HCT116 (cell line): ENCODE measurements at regions not wholly inside any gene's neighbourhood (a gene's known extent, or its start where the extent isn't known, plus 50 kb on each side); places are given as distances from the start of the nearest gene placed in this dataset.

ENCODE experiments used
- ATAC-seq: fragments of 200-7000 bp; cut with Tn5 transposase; 2 replicates; pipeline ENCODE4 v1.9.1; 2020; ENCODE audit warnings: mild to moderate bottlenecking, moderate library complexity
- BruUV-seq: library from RNA; stranded (reverse); fragments of 400-500 nt; replicated peaks from 2 replicates; lab custom pipeline; 2021; lab: Mats Ljungman, UMichigan
- CTCF ChIA-PET: fragments of 300-600 bp; sonication (Branson Sonifier 250); formaldehyde crosslinking; loops from one replicate; lab custom pipeline; 2021; ENCODE audit warnings: antibody characterized with exemption; lab: Charles Lee
- POLR2A ChIA-PET: fragments of 300-600, 350-600 bp; sonication (Branson Sonifier 250); formaldehyde crosslinking; loops from one replicate; lab custom pipeline; 2021; ENCODE audit warnings: antibody characterized with exemption; lab: Charles Lee
- RAD21 ChIA-PET, 2 experiments: fragments of 300-600 bp; sonication (Branson Sonifier 250); formaldehyde crosslinking; loops; one replicate each; lab custom pipeline; 2023; ENCODE audit warnings: low total read pairs in 2 of 2; ENCODE audit not compliant: uncharacterized antibody in 2 of 2, unreplicated experiment in 2 of 2, low non-redundant PET in 1 of 2; lab: Charles Lee
- DNase-seq: peaks from one replicate; pipeline ENCODE4 v3.0.0-alpha.2; 2010; ENCODE audit warnings: low read depth, low spot score
- H2AFZ ChIP-seq: fragments of 200-600 bp; shearing (Covaris generic), sonication (generic); 2 replicates; pipeline ENCODE4 v1.6.1; 2017; ENCODE audit warnings: low read depth, mixed run types, mixed read lengths, antibody characterized with exemption, low read length; ENCODE audit not compliant: poor library complexity, severe bottlenecking
- H3K27ac ChIP-seq: 2 replicates; pipeline ENCODE4 v1.5.1; 2012; ENCODE audit warnings: low read depth, low read length
- H3K27me3 ChIP-seq: fragments of 200-600 bp; sonication (generic); 2 replicates; pipeline ENCODE4 v1.6.1; 2016; ENCODE audit warnings: mixed run types, low read length, mixed read lengths; ENCODE audit not compliant: insufficient read depth
- H3K36me3 ChIP-seq, 2 experiments: fragments of 200-500 bp in 1 of 2; fragments of 200-600 bp in 1 of 2; sonication (Bioruptor generic) in 1 of 2; sonication (generic) in 1 of 2; 2 replicates each; pipeline versions ENCODE4 v1.5.1 to v1.6.1; 2014 to 2016; ENCODE audit warnings: low read length in 2 of 2, inconsistent platforms in 1 of 2, mixed read lengths in 1 of 2, mixed run types in 1 of 2; ENCODE audit not compliant: insufficient read depth in 2 of 2, control insufficient read depth in 1 of 2
- H3K4me1 ChIP-seq, 2 experiments: fragments of 200-600 bp in 1 of 2; sonication (generic) in 1 of 2; 2 replicates each; pipeline versions ENCODE4 v1.5.1 to v1.6.1; 2012 to 2017; ENCODE audit warnings: low read length in 2 of 2, inconsistent platforms in 1 of 2, mild to moderate bottlenecking in 1 of 2, mixed read lengths in 1 of 2, mixed run types in 1 of 2, moderate library complexity in 1 of 2; ENCODE audit not compliant: insufficient read depth in 2 of 2, control insufficient read depth in 1 of 2
- H3K4me2 ChIP-seq: fragments of 200-600 bp; sonication (generic); 2 replicates; pipeline ENCODE4 v1.6.1; 2017; ENCODE audit warnings: mixed run types, low read length, mixed read lengths
- H3K4me3 ChIP-seq, 2 experiments: fragments of 200-600 bp in 1 of 2; sonication (generic) in 1 of 2; replicated peaks in 1 of 2; 2 replicates each; pipeline ENCODE4 v1.5.1; 2011 to 2016; ENCODE audit warnings: low read length in 2 of 2, control low read depth in 1 of 2, low read depth in 1 of 2, mild to moderate bottlenecking in 1 of 2, mixed read lengths in 1 of 2, mixed run types in 1 of 2
- H3K79me2 ChIP-seq: fragments of 200-600 bp; sonication (generic); 2 replicates; pipeline ENCODE4 v1.6.1; 2017; ENCODE audit warnings: mild to moderate bottlenecking, mixed run types, low read length, moderate library complexity, mixed read lengths; ENCODE audit not compliant: insufficient read depth
- H3K9ac ChIP-seq: fragments of 200-600 bp; sonication (generic); 2 replicates; pipeline ENCODE4 v1.6.1; 2016; ENCODE audit warnings: low read length, mixed read lengths
- H3K9me2 ChIP-seq: fragments of 200-600 bp; sonication (generic), shearing (Covaris generic); 2 replicates; pipeline ENCODE4 v1.6.1; 2017; ENCODE audit warnings: mixed run types, mild to moderate bottlenecking, moderate library complexity; ENCODE audit not compliant: insufficient read depth
- H3K9me3 ChIP-seq, 2 experiments: fragments of 200-500 bp in 1 of 2; fragments of 200-600 bp in 1 of 2; sonication (Bioruptor generic) in 1 of 2; sonication (generic) in 1 of 2; 2 replicates each; pipeline ENCODE4 v1.6.1; 2014 to 2017; ENCODE audit warnings: low read length in 2 of 2, mixed read lengths in 2 of 2, inconsistent platforms in 1 of 2, low read depth in 1 of 2, mild to moderate bottlenecking in 1 of 2, mixed run types in 1 of 2, moderate library complexity in 1 of 2; ENCODE audit not compliant: control insufficient read depth in 1 of 2, insufficient read depth in 1 of 2
- H4K20me1 ChIP-seq: fragments of 200-600 bp; sonication (generic), shearing (Covaris generic); 2 replicates; pipeline ENCODE4 v1.6.1; 2017; ENCODE audit warnings: mixed run types, mild to moderate bottlenecking, moderate library complexity; ENCODE audit not compliant: insufficient read depth
- CEBPB ChIP-seq: IDR thresholded peaks from 2 replicates; pipeline ENCODE4 v1.6.1; 2012; ENCODE audit warnings: low read depth
- EGR1 ChIP-seq: IDR thresholded peaks from 2 replicates; pipeline ENCODE4 v1.6.1; 2012; ENCODE audit warnings: low read depth
- ELF1 ChIP-seq: IDR thresholded peaks from 2 replicates; pipeline ENCODE4 v1.6.1; 2012; ENCODE audit warnings: low read depth, borderline replicate concordance
- EZH2 ChIP-seq: fragments of 200-600 bp; sonication (generic); IDR thresholded peaks from 2 replicates; pipeline ENCODE4 v1.6.1; 2017; ENCODE audit warnings: antibody characterized with exemption, mixed run types
- EZH2phosphoT487 ChIP-seq: fragments of 200-600 bp; IDR thresholded peaks from 2 replicates; pipeline ENCODE4 v1.6.1; 2018; ENCODE audit warnings: antibody characterized with exemption, borderline replicate concordance
- FOSL1 ChIP-seq: IDR thresholded peaks from 2 replicates; pipeline ENCODE4 v1.6.1; 2012; ENCODE audit warnings: low read depth
- JUND ChIP-seq: IDR thresholded peaks from 2 replicates; pipeline ENCODE4 v1.6.1; 2012
- POLR2AphosphoS5 ChIP-seq: IDR thresholded peaks from 2 replicates; pipeline ENCODE4 v1.6.1; 2011; ENCODE audit warnings: mild to moderate bottlenecking, low read depth, low read length, moderate library complexity
- RAD21 ChIP-seq: IDR thresholded peaks from 2 replicates; pipeline ENCODE4 v1.6.1; 2012; ENCODE audit warnings: low read depth, mild to moderate bottlenecking
- SIN3A ChIP-seq: IDR thresholded peaks from 2 replicates; pipeline ENCODE4 v1.6.1; 2012; ENCODE audit warnings: low read depth
- SP1 ChIP-seq: IDR thresholded peaks from 2 replicates; pipeline ENCODE4 v1.6.1; 2012; ENCODE audit warnings: low read depth
- SRF ChIP-seq: IDR thresholded peaks from 2 replicates; pipeline ENCODE4 v1.6.1; 2012; ENCODE audit warnings: low read depth
- TCF7L2 ChIP-seq: IDR thresholded peaks from 2 replicates; pipeline ENCODE4 v1.7.0; 2011; ENCODE audit warnings: borderline replicate concordance, inconsistent platforms; ENCODE audit not compliant: insufficient read depth, insufficient read length; ENCODE audit errors: extremely low read depth
- YY1 ChIP-seq: IDR thresholded peaks from 2 replicates; pipeline ENCODE4 v1.6.1; 2011; ENCODE audit warnings: low read length, low read depth, moderate library complexity, mild to moderate bottlenecking; ENCODE audit not compliant: insufficient replicate concordance; ENCODE audit errors: extremely low read depth
- ZFX ChIP-seq: fragments of 450-650 bp; IDR thresholded peaks from 2 replicates; pipeline ENCODE4 v1.6.1; 2017
- ZNF274 ChIP-seq: fragments of 200-500 bp; sonication (Bioruptor generic); IDR thresholded peaks from 2 replicates; pipeline ENCODE4 v1.6.1; 2014; ENCODE audit warnings: mild to moderate bottlenecking, low read depth, low read length, inconsistent platforms
- intact Hi-C: fragments of 100-400 bp; cut with micrococcal nuclease; formaldehyde crosslinking; loops from 2 replicates; pipeline ENCODE4 v1.10.0; 2022
- TF ChIP-seq, protein P1 (sequence below): IDR thresholded peaks from 2 replicates; pipeline ENCODE4 v1.6.1; 2012
- TF ChIP-seq, protein P2 (sequence below): IDR thresholded peaks from 2 replicates; pipeline ENCODE4 v1.6.1; 2011; ENCODE audit warnings: mild to moderate bottlenecking, low read length, moderate library complexity; ENCODE audit not compliant: insufficient replicate concordance; ENCODE audit errors: extremely low read depth
- TF ChIP-seq, protein P3 (sequence below): IDR thresholded peaks from 2 replicates; pipeline ENCODE4 v1.6.1; 2012; ENCODE audit warnings: low read depth
- TF ChIP-seq, protein P4 (sequence below): IDR thresholded peaks from 2 replicates; pipeline ENCODE4 v1.6.1; 2012

DNA sequence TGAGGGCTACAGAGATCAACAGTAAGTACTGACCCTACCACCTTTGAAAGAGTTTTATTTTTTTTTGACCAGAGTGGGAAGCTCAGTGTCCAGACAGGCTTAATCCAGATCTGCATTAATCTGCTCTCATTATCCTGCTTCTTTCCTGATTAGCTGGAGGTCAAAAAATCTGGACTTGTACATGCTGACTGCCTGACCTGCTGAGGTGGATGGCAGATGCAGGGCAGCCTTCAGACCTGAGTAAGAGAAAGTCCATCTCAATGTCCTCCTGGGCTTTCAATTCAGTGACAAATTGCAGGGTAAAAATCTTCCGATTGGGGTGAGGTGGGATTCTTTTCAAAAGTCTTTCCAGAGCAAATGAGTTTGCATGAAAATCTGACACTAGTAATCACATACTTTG is 998.8 kb upstream of the PIK3C3 start:
- no peak overlapping the region for H3K9ac ChIP-seq
- no peak for ATAC-seq
- no peaks in the 10 kb centered on the region for H3K4me1 ChIP-seq
- H4K20me1 ChIP-seq = no peaks in the 10 kb centered on the region
- H3K9me3 ChIP-seq = peaks cover 9 to 15% of the 10 kb centered on the region in 2 experiments; a peak in 2 of 4 replicates
- H3K27ac ChIP-seq = no peak overlapping the region
- no peaks in the 10 kb centered on the region for H3K9me2 ChIP-seq
- POLR2A ChIA-PET = no interaction called here
- H3K27me3 ChIP-seq = no peaks in the 10 kb centered on the region
- no peak overlapping the region for H3K4me2 ChIP-seq
- CTCF ChIA-PET = no interaction called here
- no TSS peak for BruUV-seq
- H3K36me3 ChIP-seq = no peaks in the 10 kb centered on the region
- no peaks in the 10 kb centered on the region for H3K79me2 ChIP-seq
- no peak overlapping the region for H3K4me3 ChIP-seq
- RAD21 ChIA-PET = no interaction called here
- TF ChIP-seq RAD21 (no peak), FOSL1 (no peak), JUND (no peak), EZH2phosphoT487 (no peak), POLR2AphosphoS5 (no peak), CEBPB (no peak), SRF (no peak), ELF1 (no peak), ZNF274 (no peak), SP1 (no peak), SIN3A (no peak), ZFX (no peak), TCF7L2 (no peak), YY1 (no peak), EGR1 (no peak), EZH2 (no peak)
- TF ChIP-seq, protein P1, sequence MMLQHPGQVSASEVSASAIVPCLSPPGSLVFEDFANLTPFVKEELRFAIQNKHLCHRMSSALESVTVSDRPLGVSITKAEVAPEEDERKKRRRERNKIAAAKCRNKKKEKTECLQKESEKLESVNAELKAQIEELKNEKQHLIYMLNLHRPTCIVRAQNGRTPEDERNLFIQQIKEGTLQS = no peak
- TF ChIP-seq, protein P2, sequence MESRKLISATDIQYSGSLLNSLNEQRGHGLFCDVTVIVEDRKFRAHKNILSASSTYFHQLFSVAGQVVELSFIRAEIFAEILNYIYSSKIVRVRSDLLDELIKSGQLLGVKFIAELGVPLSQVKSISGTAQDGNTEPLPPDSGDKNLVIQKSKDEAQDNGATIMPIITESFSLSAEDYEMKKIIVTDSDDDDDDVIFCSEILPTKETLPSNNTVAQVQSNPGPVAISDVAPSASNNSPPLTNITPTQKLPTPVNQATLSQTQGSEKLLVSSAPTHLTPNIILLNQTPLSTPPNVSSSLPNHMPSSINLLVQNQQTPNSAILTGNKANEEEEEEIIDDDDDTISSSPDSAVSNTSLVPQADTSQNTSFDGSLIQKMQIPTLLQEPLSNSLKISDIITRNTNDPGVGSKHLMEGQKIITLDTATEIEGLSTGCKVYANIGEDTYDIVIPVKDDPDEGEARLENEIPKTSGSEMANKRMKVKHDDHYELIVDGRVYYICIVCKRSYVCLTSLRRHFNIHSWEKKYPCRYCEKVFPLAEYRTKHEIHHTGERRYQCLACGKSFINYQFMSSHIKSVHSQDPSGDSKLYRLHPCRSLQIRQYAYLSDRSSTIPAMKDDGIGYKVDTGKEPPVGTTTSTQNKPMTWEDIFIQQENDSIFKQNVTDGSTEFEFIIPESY = no peak
- TF ChIP-seq, protein P3, sequence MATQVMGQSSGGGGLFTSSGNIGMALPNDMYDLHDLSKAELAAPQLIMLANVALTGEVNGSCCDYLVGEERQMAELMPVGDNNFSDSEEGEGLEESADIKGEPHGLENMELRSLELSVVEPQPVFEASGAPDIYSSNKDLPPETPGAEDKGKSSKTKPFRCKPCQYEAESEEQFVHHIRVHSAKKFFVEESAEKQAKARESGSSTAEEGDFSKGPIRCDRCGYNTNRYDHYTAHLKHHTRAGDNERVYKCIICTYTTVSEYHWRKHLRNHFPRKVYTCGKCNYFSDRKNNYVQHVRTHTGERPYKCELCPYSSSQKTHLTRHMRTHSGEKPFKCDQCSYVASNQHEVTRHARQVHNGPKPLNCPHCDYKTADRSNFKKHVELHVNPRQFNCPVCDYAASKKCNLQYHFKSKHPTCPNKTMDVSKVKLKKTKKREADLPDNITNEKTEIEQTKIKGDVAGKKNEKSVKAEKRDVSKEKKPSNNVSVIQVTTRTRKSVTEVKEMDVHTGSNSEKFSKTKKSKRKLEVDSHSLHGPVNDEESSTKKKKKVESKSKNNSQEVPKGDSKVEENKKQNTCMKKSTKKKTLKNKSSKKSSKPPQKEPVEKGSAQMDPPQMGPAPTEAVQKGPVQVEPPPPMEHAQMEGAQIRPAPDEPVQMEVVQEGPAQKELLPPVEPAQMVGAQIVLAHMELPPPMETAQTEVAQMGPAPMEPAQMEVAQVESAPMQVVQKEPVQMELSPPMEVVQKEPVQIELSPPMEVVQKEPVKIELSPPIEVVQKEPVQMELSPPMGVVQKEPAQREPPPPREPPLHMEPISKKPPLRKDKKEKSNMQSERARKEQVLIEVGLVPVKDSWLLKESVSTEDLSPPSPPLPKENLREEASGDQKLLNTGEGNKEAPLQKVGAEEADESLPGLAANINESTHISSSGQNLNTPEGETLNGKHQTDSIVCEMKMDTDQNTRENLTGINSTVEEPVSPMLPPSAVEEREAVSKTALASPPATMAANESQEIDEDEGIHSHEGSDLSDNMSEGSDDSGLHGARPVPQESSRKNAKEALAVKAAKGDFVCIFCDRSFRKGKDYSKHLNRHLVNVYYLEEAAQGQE = no peak
- TF ChIP-seq, protein P4, sequence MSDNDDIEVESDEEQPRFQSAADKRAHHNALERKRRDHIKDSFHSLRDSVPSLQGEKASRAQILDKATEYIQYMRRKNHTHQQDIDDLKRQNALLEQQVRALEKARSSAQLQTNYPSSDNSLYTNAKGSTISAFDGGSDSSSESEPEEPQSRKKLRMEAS = no peak
- intact Hi-C loops = no loop called here
- DNase-seq = no peak
- H2AFZ ChIP-seq = no peak overlapping the region
